Endothelial cell of umbilical vein (primary cell): ENCODE measurements at regions not wholly inside any gene's neighbourhood (a gene's known extent, or its start where the extent isn't known, plus 50 kb on each side); places are given as distances from the start of the nearest gene placed in this dataset.

ENCODE experiments used
- BruUV-seq: library from RNA; stranded (reverse); fragments of 400-500 nt; replicated peaks from 2 replicates; lab custom pipeline; 2021; lab: Mats Ljungman, UMichigan
- CTCF ChIA-PET: fragments of 300-600, 350-600 bp; sonication (Branson Sonifier 250); formaldehyde crosslinking; loops from one replicate; lab custom pipeline; 2021; ENCODE audit warnings: antibody characterized with exemption, inconsistent platforms; lab: Charles Lee
- POLR2A ChIA-PET: fragments of 300-600, 350-600 bp; sonication (Branson Sonifier 250); formaldehyde crosslinking; loops from one replicate; lab custom pipeline; 2021; ENCODE audit warnings: antibody characterized with exemption, inconsistent platforms; lab: Charles Lee
- DNase-seq: peaks from one replicate; pipeline ENCODE4 v3.0.0-alpha.2; 2011; ENCODE audit warnings: low read depth, low spot score
- FAIRE-seq: peaks from 2 replicates; lab custom pipeline; 2011; peaks lifted over from hg19 to GRCh38; lab: Jason Lieb, UNC
- H2AFZ ChIP-seq: 2 replicates; pipeline ENCODE4 v1.6.0; 2012; ENCODE audit warnings: low read depth, low read length, control low read depth, inconsistent platforms
- H3K27ac ChIP-seq: 2 replicates; pipeline ENCODE4 v1.5.1; 2011; ENCODE audit warnings: low read depth, mild to moderate bottlenecking, control low read depth, low read length, moderate library complexity; ENCODE audit not compliant: insufficient read depth
- H3K27me3 ChIP-seq, 2 experiments: 2 replicates each; pipeline versions ENCODE4 v1.6.0 to v1.6.1; 2011; ENCODE audit warnings: low read length in 2 of 2, mixed read lengths in 1 of 2; ENCODE audit not compliant: control insufficient read depth in 2 of 2, insufficient read depth in 2 of 2
- H3K36me3 ChIP-seq, 2 experiments: 2 replicates in 1 of 2; 3 replicates in 1 of 2; pipeline ENCODE4 v1.5.1; 2011; ENCODE audit warnings: low read length in 2 of 2, mild to moderate bottlenecking in 1 of 2, moderate library complexity in 1 of 2; ENCODE audit not compliant: control insufficient read depth in 2 of 2, insufficient read depth in 2 of 2; ENCODE audit errors: extremely low read depth in 1 of 2
- H3K4me1 ChIP-seq: 3 replicates; pipeline ENCODE4 v1.5.1; 2011; ENCODE audit warnings: mild to moderate bottlenecking, low read length; ENCODE audit not compliant: control insufficient read depth, insufficient read depth; ENCODE audit errors: extremely low read depth
- H3K4me2 ChIP-seq: 2 replicates; pipeline ENCODE4 v1.6.1; 2011; ENCODE audit warnings: low read length, control low read depth, mixed read lengths; ENCODE audit not compliant: insufficient read depth
- H3K4me3 ChIP-seq, 3 experiments: fragments of 200-600 bp in 1 of 3; sonication (generic), shearing (Covaris generic) in 1 of 3; replicated peaks in 1 of 3; 2 replicates each; pipeline ENCODE4 v1.5.1; 2011 to 2016; ENCODE audit warnings: control low read depth in 3 of 3, low read length in 3 of 3, mild to moderate bottlenecking in 2 of 3, inconsistent platforms in 1 of 3, low read depth in 1 of 3, moderate library complexity in 1 of 3; ENCODE audit not compliant: insufficient read depth in 1 of 3
- H3K79me2 ChIP-seq: 2 replicates; pipeline ENCODE4 v1.6.0; 2012; ENCODE audit warnings: low read length, inconsistent platforms; ENCODE audit not compliant: control insufficient read depth, insufficient read depth
- H3K9ac ChIP-seq: replicated peaks from 2 replicates; pipeline ENCODE3; 2011; ENCODE audit warnings: low read length, control low read depth; ENCODE audit not compliant: insufficient read depth; ENCODE audit errors: extremely low read depth
- H3K9me1 ChIP-seq: replicated peaks from 3 replicates; pipeline ENCODE4 v1.6.0; 2011; ENCODE audit warnings: mild to moderate bottlenecking, low read length; ENCODE audit not compliant: control insufficient read depth, insufficient read depth; ENCODE audit errors: extremely low read depth
- H3K9me3 ChIP-seq: replicated peaks from 2 replicates; pipeline ENCODE4 v1.5.1; 2012; ENCODE audit warnings: low read length, inconsistent platforms; ENCODE audit not compliant: control insufficient read depth, insufficient read depth
- H4K20me1 ChIP-seq: replicated peaks from 2 replicates; pipeline ENCODE3; 2011; ENCODE audit warnings: mild to moderate bottlenecking, low read length; ENCODE audit not compliant: control insufficient read depth, insufficient read depth; ENCODE audit errors: extremely low read depth
- CTCF ChIP-seq, 2 donors: IDR thresholded peaks; 1 replicate in 1 of 2; 2 replicates in 1 of 2; pipeline ENCODE4 v1.5.1; 2011; ENCODE audit warnings: low read length in 2 of 2, mild to moderate bottlenecking in 2 of 2, moderate library complexity in 2 of 2, control low read depth in 1 of 2, inconsistent platforms in 1 of 2, low read depth in 1 of 2; ENCODE audit not compliant: insufficient read depth in 1 of 2; ENCODE audit errors: extremely low read depth in 1 of 2
- EZH2 ChIP-seq: IDR thresholded peaks from 2 replicates; pipeline ENCODE4 v1.6.1; 2012; ENCODE audit warnings: borderline replicate concordance, low read depth, mild to moderate bottlenecking, moderate library complexity, low read length, inconsistent platforms; ENCODE audit not compliant: severe bottlenecking
- FOS ChIP-seq: IDR thresholded peaks from 2 replicates; pipeline ENCODE4 v1.6.1; 2011; ENCODE audit warnings: mild to moderate bottlenecking, low read length, moderate library complexity, borderline replicate concordance; ENCODE audit not compliant: insufficient read depth
- GATA2 ChIP-seq: IDR thresholded peaks from 2 replicates; pipeline ENCODE4 v1.7.0; 2011; ENCODE audit warnings: low read depth, mild to moderate bottlenecking, moderate library complexity, mixed read lengths, low read length; ENCODE audit not compliant: insufficient read length, insufficient read depth
- JUN ChIP-seq: IDR thresholded peaks from 2 replicates; pipeline ENCODE4 v1.6.1; 2011; ENCODE audit warnings: borderline replicate concordance, low read depth; ENCODE audit not compliant: insufficient read length, insufficient read depth
- MAX ChIP-seq: IDR thresholded peaks from 2 replicates; pipeline ENCODE4 v1.6.1; 2011; ENCODE audit not compliant: insufficient read depth, insufficient read length
- MYC ChIP-seq: IDR thresholded peaks from one replicate; pipeline ENCODE4 v1.6.1; 2011; ENCODE audit warnings: mild to moderate bottlenecking, low read depth, low read length
- POLR2A ChIP-seq: IDR thresholded peaks from 2 replicates; pipeline ENCODE4 v1.6.1; 2012; ENCODE audit warnings: low read depth, mild to moderate bottlenecking, control low read depth, low read length
- POLR2AphosphoS5 ChIP-seq: IDR thresholded peaks from 2 replicates; pipeline ENCODE4 v1.6.1; 2012; ENCODE audit warnings: low read depth, mild to moderate bottlenecking, control low read depth, low read length, moderate library complexity; ENCODE audit not compliant: insufficient read depth
- dilution Hi-C: fragments of 300-500 bp; cut with MboI; formaldehyde crosslinking; loops from one replicate; pipeline ENCODE4 v1.15.0; 2019; ENCODE audit warnings: low sequenced_read_pairs; ENCODE audit not compliant: extremely low pct_ligation_motif_present
- intact Hi-C: fragments of 100-400 bp; cut with micrococcal nuclease; formaldehyde crosslinking; loops from one replicate; pipeline ENCODE4 v1.10.0; 2022

GRCh38 chr5:56522169-56522568 is 289.0 kb upstream of the ANKRD55 start:
- TF ChIP-seq POLR2A (no peak), FOS (no peak), POLR2AphosphoS5 (no peak), JUN (no peak), GATA2 (no peak), CTCF (IDR thresholded peaks at IDR 0.05; ENCODE audit: extremely low read depth in 1 of 2, insufficient read depth in 1 of 2, low read depth in 1 of 2, low read length in 2 of 2) (no peak), EZH2 (no peak), MAX (no peak), MYC (no peak)
- ChIA-PET CTCF (no interaction called here), POLR2A (no interaction called here)
- Histone ChIP-seq H4K20me1 (no peaks in the 10 kb centered on the region), H3K9me3 (no peaks in the 10 kb centered on the region), H3K9ac (no peak overlapping the region), H3K27ac (no peak overlapping the region), H2AFZ (no peak overlapping the region), H3K4me2 (no peak overlapping the region), H3K9me1 (no peaks in the 10 kb centered on the region), H3K36me3 (no peaks in the 10 kb centered on the region), H3K27me3 (peaks cover 2 to 8% of the 10 kb centered on the region in 2 experiments), H3K4me3 (no peak overlapping the region), H3K79me2 (no peaks in the 10 kb centered on the region), H3K4me1 (no peaks in the 10 kb centered on the region)
- dilution Hi-C loops: no loop called here
- BruUV-seq: no TSS peak
- FAIRE-seq (no peak), DNase-seq (no peak)
- intact Hi-C loops: no loop called here
